Upper lobe of left lung (tissue), 6 donors: ENCODE measurements at regions not wholly inside any gene's neighbourhood (a gene's known extent, or its start where the extent isn't known, plus 50 kb on each side); places are given as distances from the start of the nearest gene placed in this dataset.

Experiments used
- ATAC-seq, 2 donors: fragments of 200-7000 bp; cut with Tn5 transposase; one replicate each; pipeline ENCODE4 v1.9.1; 2022; ENCODE audit warnings: mild to moderate bottlenecking in 2 of 2, moderate library complexity in 2 of 2; ENCODE audit not compliant: low FRiP score in 2 of 2
- DNase-seq, 2 donors: peaks; one replicate each; pipeline ENCODE4 v3.0.0-alpha.2; 2019 to 2020
- H3K27ac ChIP-seq, 4 donors: fragments of 200-600 bp; sonication (generic); one replicate each; pipeline ENCODE4 v1.5.1; 2016 to 2019
- H3K27me3 ChIP-seq, 4 donors: fragments of 200-600 bp; sonication (generic); one replicate each; pipeline ENCODE4 v1.5.1; 2017 to 2019
- H3K36me3 ChIP-seq, 4 donors: fragments of 200-600 bp; sonication (generic); one replicate each; pipeline ENCODE4 v1.5.1; 2016 to 2019
- H3K4me1 ChIP-seq, 4 donors: fragments of 200-600 bp; sonication (generic); one replicate each; pipeline ENCODE4 v1.5.1; 2018 to 2019
- H3K4me3 ChIP-seq, 4 donors: fragments of 200-600 bp; sonication (generic); one replicate each; pipeline ENCODE4 v1.5.1; 2017 to 2019; ENCODE audit warnings: mild to moderate bottlenecking in 2 of 4, moderate library complexity in 1 of 4
- H3K9me3 ChIP-seq, 4 donors: fragments of 200-600 bp; sonication (generic); one replicate each; pipeline ENCODE4 v1.5.1; 2018 to 2019
- CTCF ChIP-seq, 6 experiments: fragments of 450-650 bp in 4 of 6; fragments of 200-600 bp in 2 of 6; sonication (generic) in 2 of 6; IDR thresholded peaks; one replicate each; pipeline ENCODE4 v1.5.1; 2016 to 2019; ENCODE audit warnings: antibody characterized with exemption in 6 of 6
- EP300 ChIP-seq, 4 donors: sonication (generic); formaldehyde crosslinking; IDR thresholded peaks; one replicate each; pipeline ENCODE4 v1.5.1; 2017; ENCODE audit warnings: antibody characterized with exemption in 4 of 4, control low read depth in 2 of 4
- POLR2A ChIP-seq, 4 donors: fragments of 450-650 bp; IDR thresholded peaks; one replicate each; pipeline ENCODE4 v1.5.1; 2016 to 2017; ENCODE audit warnings: antibody characterized with exemption in 4 of 4, mild to moderate bottlenecking in 2 of 4
- POLR2AphosphoS5 ChIP-seq, 2 donors: sonication (generic); formaldehyde crosslinking; IDR thresholded peaks; one replicate each; pipeline ENCODE4 v1.5.1; 2017; ENCODE audit warnings: antibody characterized with exemption in 2 of 2
- whole genome bisulfite sequencing, 2 donors: methylation state at CpG; one replicate each; pipeline ENCODE4 v1.1.5; 2017 to 2018; 5-methylcytosine and 5-hydroxymethylcytosine counted together
- donor health status: DM: no; HTN: no; CAD: no; lungs with moderate emphysema.
- donor health status: DM: no; HTN: yes; CAD: no; lungs with severe emphysema.

GRCh38 chr13:74005320-74006157, 128.7 kb downstream of the KLF12 start:
- DNase-seq: no peak
- H3K27ac ChIP-seq: no peak overlapping the region
- no peaks in the 10 kb centered on the region for H3K36me3 ChIP-seq
- H3K4me3 ChIP-seq: no peak overlapping the region
- H3K27me3 ChIP-seq: no peaks in the 10 kb centered on the region
- TF ChIP-seq POLR2AphosphoS5 (IDR thresholded peaks at IDR 0.05) (no peak), EP300 (IDR thresholded peaks at IDR 0.05) (no peak), POLR2A (IDR thresholded peaks at IDR 0.05) (no peak), CTCF (IDR thresholded peaks at IDR 0.05) (no peak)
- ATAC-seq: no peak
- WGBS, 2 donors: 89 to 90% methylated on average over 6 of the region's 6 CpGs
- no peaks in the 10 kb centered on the region for H3K4me1 ChIP-seq
- no peaks in the 10 kb centered on the region for H3K9me3 ChIP-seq

GRCh38 chr13:74004109-74004508, 130.1 kb downstream of the KLF12 start:
- H3K9me3 ChIP-seq: no peaks in the 10 kb centered on the region
- ATAC-seq (no peak), DNase-seq (no peak)
- no peak overlapping the region for H3K4me3 ChIP-seq
- H3K27ac ChIP-seq: no peak overlapping the region
- no peak for TF ChIP-seq EP300 (IDR thresholded peaks at IDR 0.05)
- TF ChIP-seq POLR2AphosphoS5 (IDR thresholded peaks at IDR 0.05): no peak
- TF ChIP-seq CTCF (IDR thresholded peaks at IDR 0.05): no peak
- TF ChIP-seq POLR2A (IDR thresholded peaks at IDR 0.05): no peak
- H3K36me3 ChIP-seq: no peaks in the 10 kb centered on the region
- no peaks in the 10 kb centered on the region for H3K27me3 ChIP-seq
- H3K4me1 ChIP-seq: no peaks in the 10 kb centered on the region
- 89 to 96% methylated on average over 2 of the region's 2 CpGs for WGBS, 2 donors

GRCh38 chr13:74003374-74003773, 130.8 kb downstream of the KLF12 start:
- H3K27me3 ChIP-seq: no peaks in the 10 kb centered on the region
- TF ChIP-seq CTCF (IDR thresholded peaks at IDR 0.05): no peak
- no peak for TF ChIP-seq POLR2AphosphoS5 (IDR thresholded peaks at IDR 0.05)
- no peak for TF ChIP-seq POLR2A (IDR thresholded peaks at IDR 0.05)
- TF ChIP-seq EP300 (IDR thresholded peaks at IDR 0.05): no peak
- no peak overlapping the region for H3K4me3 ChIP-seq
- H3K4me1 ChIP-seq: no peaks in the 10 kb centered on the region
- no peak for DNase-seq
- ATAC-seq: no peak
- no peak overlapping the region for H3K27ac ChIP-seq
- WGBS, 2 donors: 48 to 74% methylated on average over 1 of the region's 1 CpG
- no peaks in the 10 kb centered on the region for H3K36me3 ChIP-seq
- H3K9me3 ChIP-seq: no peaks in the 10 kb centered on the region

- Histone ChIP-seq H3K9me3 (no peaks in the 10 kb centered on the region), H3K4me1 (no peaks in the 10 kb centered on the region), H3K27ac (no peak overlapping the region), H3K4me3 (no peak overlapping the region), H3K36me3 (no peaks in the 10 kb centered on the region), H3K27me3 (no peaks in the 10 kb centered on the region)
- ATAC-seq (no peak), DNase-seq (no peak)
- no peak for TF ChIP-seq POLR2AphosphoS5 (IDR thresholded peaks at IDR 0.05)
- no peak for TF ChIP-seq CTCF (IDR thresholded peaks at IDR 0.05)
- no peak for TF ChIP-seq EP300 (IDR thresholded peaks at IDR 0.05)
- TF ChIP-seq POLR2A (IDR thresholded peaks at IDR 0.05): no peak
- 79 to 89% methylated on average over 1 of the region's 1 CpG for WGBS, 2 donors
These were observed 133.3 kb downstream of the KLF12 start for GRCh38 chr13:74000876-74001275.

- Histone ChIP-seq H3K9me3 (no peaks in the 10 kb centered on the region), H3K4me1 (no peaks in the 10 kb centered on the region), H3K27ac (no peak overlapping the region), H3K27me3 (no peaks in the 10 kb centered on the region), H3K4me3 (no peak overlapping the region), H3K36me3 (no peaks in the 10 kb centered on the region)
- no peak for TF ChIP-seq POLR2A (IDR thresholded peaks at IDR 0.05)
- TF ChIP-seq CTCF (IDR thresholded peaks at IDR 0.05): no peak
- no peak for TF ChIP-seq EP300 (IDR thresholded peaks at IDR 0.05)
- no peak for TF ChIP-seq POLR2AphosphoS5 (IDR thresholded peaks at IDR 0.05)
- WGBS, 2 donors: 76 to 89% methylated on average over 2 of the region's 2 CpGs
- ATAC-seq (no peak), DNase-seq (no peak)
These were observed 135.6 kb downstream of the KLF12 start for GRCh38 chr13:73998631-73999030.
